SK-N-SH (cell line): ENCODE measurements at regions not wholly inside any gene's neighbourhood (a gene's known extent, or its start where the extent isn't known, plus 50 kb on each side); places are given as distances from the start of the nearest gene placed in this dataset.

Experiments
- CTCF ChIA-PET: fragments of 300-600, 350-600 bp; formaldehyde crosslinking; extraction: SDS; loops from one replicate; lab custom pipeline; 2021; lab: Yijun Ruan, JAX
- POLR2A ChIA-PET: fragments of 350-600 bp; sonication (Branson Sonifier 250); formaldehyde crosslinking; extraction: SDS; loops from one replicate; lab custom pipeline; 2020; ENCODE audit warnings: antibody characterized with exemption, inconsistent platforms; lab: Yijun Ruan, JAX
- DNase-seq: peaks from one replicate; pipeline ENCODE4 v3.0.0; 2012
- H2AFZ ChIP-seq: fragments of 200-600 bp; sonication (generic); 2 replicates; pipeline ENCODE4 v1.8.1; 2016; ENCODE audit warnings: antibody characterized with exemption, mild to moderate bottlenecking, low read depth
- H3F3A ChIP-seq: fragments of 200-600 bp; sonication (generic); replicated peaks from 2 replicates; pipeline ENCODE3; 2016; ENCODE audit warnings: antibody characterized with exemption, mild to moderate bottlenecking; ENCODE audit not compliant: insufficient read depth
- H3K27ac ChIP-seq, 2 experiments: fragments of 200-500 bp in 1 of 2; fragments of 200-600 bp in 1 of 2; sonication (Bioruptor generic) in 1 of 2; sonication (generic), shearing (Covaris generic) in 1 of 2; 2 replicates each; pipeline versions ENCODE4 v1.5.1 to v1.6.1; 2014 to 2016; ENCODE audit warnings: low read depth in 2 of 2, inconsistent platforms in 1 of 2, low read length in 1 of 2, mild to moderate bottlenecking in 1 of 2, mixed read lengths in 1 of 2
- H3K27me3 ChIP-seq: fragments of 200-600 bp; sonication (generic), shearing (Covaris generic); 2 replicates; pipeline ENCODE4 v1.6.1; 2016; ENCODE audit warnings: mixed run types; ENCODE audit not compliant: insufficient read depth
- H3K36me3 ChIP-seq, 2 experiments: fragments of 200-500 bp in 1 of 2; fragments of 200-600 bp in 1 of 2; sonication (Bioruptor generic) in 1 of 2; sonication (generic) in 1 of 2; replicated peaks in 1 of 2; 2 replicates each; pipeline versions ENCODE3 to v1.5.1; 2014 to 2016; ENCODE audit warnings: low read length in 1 of 2, mild to moderate bottlenecking in 1 of 2; ENCODE audit not compliant: insufficient read depth in 2 of 2, control insufficient read depth in 1 of 2
- H3K4me1 ChIP-seq, 2 experiments: fragments of 200-500 bp in 1 of 2; fragments of 200-600 bp in 1 of 2; sonication (Bioruptor generic) in 1 of 2; sonication (generic), shearing (Covaris generic) in 1 of 2; 2 replicates each; pipeline versions ENCODE4 v1.5.1 to v1.6.1; 2014 to 2016; ENCODE audit warnings: low read depth in 1 of 2, low read length in 1 of 2, mixed run types in 1 of 2; ENCODE audit not compliant: insufficient read depth in 2 of 2, control insufficient read depth in 1 of 2
- H3K4me2 ChIP-seq: fragments of 200-600 bp; sonication (generic), shearing (Covaris generic); 2 replicates; pipeline ENCODE4 v1.6.1; 2017; ENCODE audit warnings: mixed run types
- H3K4me3 ChIP-seq, 2 experiments: fragments of 200-500 bp in 1 of 2; fragments of 200-600 bp in 1 of 2; sonication (Bioruptor generic) in 1 of 2; sonication (generic), shearing (Covaris generic) in 1 of 2; 2 replicates each; pipeline versions ENCODE4 v1.5.1 to v1.8.1; 2014 to 2016; ENCODE audit warnings: low read depth in 2 of 2, inconsistent platforms in 1 of 2, low read length in 1 of 2, mild to moderate bottlenecking in 1 of 2, mixed read lengths in 1 of 2, moderate library complexity in 1 of 2
- H3K79me2 ChIP-seq: fragments of 200-600 bp; sonication (generic); 2 replicates; pipeline ENCODE4 v1.8.1; 2017; ENCODE audit warnings: mild to moderate bottlenecking; ENCODE audit not compliant: insufficient read depth
- H3K9ac ChIP-seq: fragments of 200-600 bp; sonication (generic); 2 replicates; pipeline ENCODE4 v1.6.1; 2017; ENCODE audit warnings: mixed run types
- H3K9me2 ChIP-seq: fragments of 200-600 bp; sonication (generic); 2 replicates; pipeline ENCODE4 v1.6.1; 2017; ENCODE audit warnings: mixed run types
- H3K9me3 ChIP-seq: fragments of 200-600 bp; sonication (generic); 2 replicates; pipeline ENCODE4 v1.6.1; 2017; ENCODE audit warnings: mixed run types, mild to moderate bottlenecking, moderate library complexity
- H4K20me1 ChIP-seq: fragments of 200-600 bp; sonication (generic); 2 replicates; pipeline ENCODE4 v1.6.1; 2017; ENCODE audit warnings: mild to moderate bottlenecking, mixed run types; ENCODE audit not compliant: insufficient read depth
- CHD2 ChIP-seq: fragments of 150-350 bp; IDR thresholded peaks from 2 replicates; pipeline ENCODE4 v1.6.1; 2018; ENCODE audit warnings: low read length; ENCODE audit not compliant: partially characterized antibody
- EP300 ChIP-seq, 2 experiments: IDR thresholded peaks; 2 replicates each; pipeline versions ENCODE4 v1.4.0 to v1.6.1; 2012; ENCODE audit warnings: borderline replicate concordance in 1 of 2, low read depth in 1 of 2, low read length in 1 of 2
- GATA2 ChIP-seq: sonication (generic); formaldehyde crosslinking; IDR thresholded peaks from 2 replicates; pipeline ENCODE4 v1.5.0; 2020; ENCODE audit warnings: mild to moderate bottlenecking, missing genetic modification reagents
- JUND ChIP-seq: IDR thresholded peaks from 2 replicates; pipeline ENCODE4 v1.4.0; 2012
- NRF1 ChIP-seq: IDR thresholded peaks from 2 replicates; pipeline ENCODE4 v1.6.1; 2012; ENCODE audit warnings: low read depth, mild to moderate bottlenecking, low read length
- RCOR1 ChIP-seq: fragments of 150-350 bp; IDR thresholded peaks from 2 replicates; pipeline ENCODE4 v1.6.1; 2017; ENCODE audit warnings: antibody characterized with exemption, low read length
- REST ChIP-seq: IDR thresholded peaks from 2 replicates; pipeline ENCODE4 v1.6.1; 2012; ENCODE audit warnings: mild to moderate bottlenecking, low read depth, low read length, moderate library complexity
- RFX5 ChIP-seq: IDR thresholded peaks from 2 replicates; pipeline ENCODE4 v1.6.1; 2012; ENCODE audit warnings: mild to moderate bottlenecking, improper control_type of control experiment, low read length
- TEAD4 ChIP-seq: IDR thresholded peaks from 2 replicates; pipeline ENCODE4 v1.4.0; 2012; ENCODE audit warnings: mild to moderate bottlenecking, borderline replicate concordance; ENCODE audit not compliant: insufficient read depth
- YY1 ChIP-seq: IDR thresholded peaks from 2 replicates; pipeline ENCODE4 v1.4.0; 2012; ENCODE audit warnings: low read depth, mild to moderate bottlenecking
- WGBS: methylation state at CpG from one replicate; pipeline ENCODE4 v1.1.6; 2017; ENCODE audit warnings: low lambda C conversion rate; 5-methylcytosine and 5-hydroxymethylcytosine counted together
- TF ChIP-seq, protein P1 (sequence below): IDR thresholded peaks from 2 replicates; pipeline ENCODE4; 2012
- TF ChIP-seq, protein P2 (sequence below): IDR thresholded peaks from 2 replicates; pipeline ENCODE4 v1.4.0; 2012; ENCODE audit warnings: low read depth, borderline replicate concordance
- TF ChIP-seq, protein P3 (sequence below): fragments of 150-350 bp; IDR thresholded peaks from 2 replicates; pipeline ENCODE4 v1.6.1; 2017; ENCODE audit warnings: antibody characterized with exemption, low read length, low read depth, borderline replicate concordance

DNA sequence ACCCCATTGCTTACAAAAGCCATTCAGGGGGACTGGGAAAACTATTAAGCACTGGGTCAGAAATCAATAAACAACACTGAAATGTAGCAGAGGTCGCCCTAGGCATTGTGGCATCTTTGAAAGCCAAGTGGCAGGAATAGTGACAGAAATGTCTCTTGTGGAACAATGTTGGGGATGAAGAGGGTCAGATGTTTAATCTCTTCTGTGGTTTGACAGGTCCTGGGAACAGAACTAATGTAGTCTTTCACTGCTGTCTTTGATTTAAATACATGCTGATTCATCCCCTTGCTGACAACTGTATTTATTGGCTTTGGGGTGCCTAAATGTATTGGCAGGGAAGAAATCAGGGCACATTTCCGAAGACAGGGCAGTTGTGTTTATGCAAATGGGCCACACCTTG lies 194.8 kb downstream of the ATG4C start:
- CTCF ChIA-PET = no interaction called here

More for the DNA sequence above, 194.8 kb downstream of the ATG4C start:
- POLR2A ChIA-PET = no interaction called here
- WGBS = 21% methylated on average over 2 of the region's 2 CpGs
- Histone ChIP-seq H3K27me3 (no peaks in the 10 kb centered on the region; the same call in 1 of the 2 replicates), H3K4me1 (no peaks in the 10 kb centered on the region; a peak in 1 of 4 replicates), H3K4me2 (no peak overlapping the region), H3K9me3 (no peaks in the 10 kb centered on the region), H3K9ac (no peak overlapping the region), H3K79me2 (no peaks in the 10 kb centered on the region), H3K4me3 (no peak overlapping the region), H3K9me2 (no peaks in the 10 kb centered on the region), H2AFZ (no peak overlapping the region), H3F3A (no peaks in the 10 kb centered on the region), H4K20me1 (no peaks in the 10 kb centered on the region), H3K36me3 (no peaks in the 10 kb centered on the region), H3K27ac (no peak overlapping the region)
- TF ChIP-seq, protein P1, sequence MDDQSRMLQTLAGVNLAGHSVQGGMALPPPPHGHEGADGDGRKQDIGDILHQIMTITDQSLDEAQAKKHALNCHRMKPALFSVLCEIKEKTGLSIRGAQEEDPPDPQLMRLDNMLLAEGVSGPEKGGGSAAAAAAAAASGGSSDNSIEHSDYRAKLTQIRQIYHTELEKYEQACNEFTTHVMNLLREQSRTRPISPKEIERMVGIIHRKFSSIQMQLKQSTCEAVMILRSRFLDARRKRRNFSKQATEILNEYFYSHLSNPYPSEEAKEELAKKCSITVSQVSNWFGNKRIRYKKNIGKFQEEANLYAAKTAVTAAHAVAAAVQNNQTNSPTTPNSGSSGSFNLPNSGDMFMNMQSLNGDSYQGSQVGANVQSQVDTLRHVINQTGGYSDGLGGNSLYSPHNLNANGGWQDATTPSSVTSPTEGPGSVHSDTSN = no peak
- no peak for TF ChIP-seq GATA2 (CRISPR knock-in tag)
- TF ChIP-seq YY1 = no peak
- no peak for TF ChIP-seq RFX5
- no peak for TF ChIP-seq TEAD4
- TF ChIP-seq CHD2 = no peak
- TF ChIP-seq NRF1 = no peak
- no peak for TF ChIP-seq JUND
- TF ChIP-seq, protein P2, sequence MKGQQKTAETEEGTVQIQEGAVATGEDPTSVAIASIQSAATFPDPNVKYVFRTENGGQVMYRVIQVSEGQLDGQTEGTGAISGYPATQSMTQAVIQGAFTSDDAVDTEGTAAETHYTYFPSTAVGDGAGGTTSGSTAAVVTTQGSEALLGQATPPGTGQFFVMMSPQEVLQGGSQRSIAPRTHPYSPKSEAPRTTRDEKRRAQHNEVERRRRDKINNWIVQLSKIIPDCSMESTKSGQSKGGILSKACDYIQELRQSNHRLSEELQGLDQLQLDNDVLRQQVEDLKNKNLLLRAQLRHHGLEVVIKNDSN = no peak
- no peak for TF ChIP-seq REST
- TF ChIP-seq EP300 (IDR thresholded peaks at IDR 0.05; ENCODE audit: borderline replicate concordance in 1 of 2, low read depth in 1 of 2, low read length in 1 of 2) = no peak
- TF ChIP-seq RCOR1 = no peak
- TF ChIP-seq, protein P3, sequence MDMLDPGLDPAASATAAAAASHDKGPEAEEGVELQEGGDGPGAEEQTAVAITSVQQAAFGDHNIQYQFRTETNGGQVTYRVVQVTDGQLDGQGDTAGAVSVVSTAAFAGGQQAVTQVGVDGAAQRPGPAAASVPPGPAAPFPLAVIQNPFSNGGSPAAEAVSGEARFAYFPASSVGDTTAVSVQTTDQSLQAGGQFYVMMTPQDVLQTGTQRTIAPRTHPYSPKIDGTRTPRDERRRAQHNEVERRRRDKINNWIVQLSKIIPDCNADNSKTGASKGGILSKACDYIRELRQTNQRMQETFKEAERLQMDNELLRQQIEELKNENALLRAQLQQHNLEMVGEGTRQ = no peak
- DNase-seq = no peak
